Neural cell (in vitro differentiated cells): ENCODE measurements at regions not wholly inside any gene's neighbourhood (a gene's known extent, or its start where the extent isn't known, plus 50 kb on each side); places are given as distances from the start of the nearest gene placed in this dataset.

ENCODE experiments used
- H2AFZ ChIP-seq: fragments of 200-600, 300-800 bp; sonication (generic), shearing (Covaris generic); 2 replicates; pipeline ENCODE4 v1.6.0; 2014; ENCODE audit warnings: low read depth, mild to moderate bottlenecking, antibody characterized with exemption, low read length, moderate library complexity
- H3F3A ChIP-seq: fragments of 200-600 bp; shearing (Covaris generic); 2 replicates; pipeline ENCODE4 v1.6.1; 2016; ENCODE audit warnings: mild to moderate bottlenecking, moderate library complexity, mixed read lengths, antibody characterized with exemption, low read length; ENCODE audit not compliant: insufficient read depth, poor library complexity, severe bottlenecking
- H3K27ac ChIP-seq: fragments of 200-600, 300-800 bp; sonication (generic), shearing (Covaris generic); 2 replicates; pipeline ENCODE4 v1.5.1; 2014; ENCODE audit warnings: mild to moderate bottlenecking, low read length, moderate library complexity
- H3K27me3 ChIP-seq: fragments of 300-800, 200-600 bp; sonication (generic), shearing (Covaris generic); 2 replicates; pipeline ENCODE4 v1.6.0; 2014; ENCODE audit warnings: mild to moderate bottlenecking, low read depth, low read length, moderate library complexity; ENCODE audit not compliant: insufficient read depth
- H3K36me3 ChIP-seq: fragments of 300-800, 200-600 bp; sonication (generic), shearing (Covaris generic); 2 replicates; pipeline ENCODE4 v1.5.1; 2014; ENCODE audit warnings: mild to moderate bottlenecking, antibody characterized with exemption, low read length, moderate library complexity; ENCODE audit not compliant: insufficient read depth
- H3K4me2 ChIP-seq: fragments of 300-800, 200-600 bp; sonication (generic), shearing (Covaris generic); 2 replicates; pipeline ENCODE4 v1.6.0; 2014; ENCODE audit warnings: mild to moderate bottlenecking, low read length
- H3K4me3 ChIP-seq: fragments of 300-800, 200-600 bp; sonication (generic), shearing (Covaris generic); 2 replicates; pipeline ENCODE4 v1.5.1; 2014; ENCODE audit warnings: mild to moderate bottlenecking, low read length, moderate library complexity
- H3K79me2 ChIP-seq: fragments of 200-600 bp; shearing (Covaris generic); replicated peaks from 2 replicates; pipeline ENCODE4 v1.6.0; 2014; ENCODE audit warnings: mild to moderate bottlenecking, low read length, moderate library complexity; ENCODE audit not compliant: insufficient read depth
- H3K9ac ChIP-seq: fragments of 300-800, 200-600 bp; sonication (generic), shearing (Covaris generic); 2 replicates; pipeline ENCODE4 v1.6.1; 2016; ENCODE audit warnings: mild to moderate bottlenecking, low read length, mixed read lengths
- H3K9me2 ChIP-seq: fragments of 200-600 bp; shearing (Covaris generic); 2 replicates; pipeline ENCODE4 v1.6.1; 2016; ENCODE audit warnings: mild to moderate bottlenecking, low read length, mixed read lengths; ENCODE audit not compliant: insufficient read depth
- H3K9me3 ChIP-seq: fragments of 200-600, 300-800 bp; sonication (generic), shearing (Covaris generic); 2 replicates; pipeline ENCODE4 v1.6.1; 2016; ENCODE audit warnings: mild to moderate bottlenecking, mixed run types, low read length, moderate library complexity, mixed read lengths
- H4K20me1 ChIP-seq: fragments of 200-600 bp; shearing (Covaris generic); 2 replicates; pipeline ENCODE4 v1.6.1; 2016; ENCODE audit warnings: mild to moderate bottlenecking, mixed run types; ENCODE audit not compliant: insufficient read depth
- EP300 ChIP-seq: fragments of 450-650 bp; conservative IDR thresholded peaks from 2 replicates; pipeline ENCODE4 v1.6.1; 2014; ENCODE audit warnings: antibody characterized with exemption, mild to moderate bottlenecking, moderate library complexity; ENCODE audit not compliant: poor library complexity, severe bottlenecking
- EZH2 ChIP-seq: fragments of 200-600, 300-800 bp; shearing (Covaris generic), sonication (generic); IDR thresholded peaks from 2 replicates; pipeline ENCODE4 v1.6.1; 2014; ENCODE audit warnings: antibody characterized with exemption, low read length, borderline replicate concordance, mild to moderate bottlenecking; ENCODE audit not compliant: insufficient read depth, poor library complexity, severe bottlenecking
- MXI1 ChIP-seq: fragments of 450-650 bp; conservative IDR thresholded peaks from 2 replicates; pipeline ENCODE4 v1.6.1; 2014; ENCODE audit warnings: antibody characterized with exemption, mild to moderate bottlenecking; ENCODE audit not compliant: poor library complexity, severe bottlenecking
- POLR2AphosphoS5 ChIP-seq: IDR thresholded peaks from 2 replicates; pipeline ENCODE4 v1.6.1; 2012
- RAD21 ChIP-seq: fragments of 450-650 bp; conservative IDR thresholded peaks from 2 replicates; pipeline ENCODE4 v1.6.1; 2014; ENCODE audit warnings: antibody characterized with exemption, mild to moderate bottlenecking, moderate library complexity
- SMC3 ChIP-seq: fragments of 450-650 bp; conservative IDR thresholded peaks from 2 replicates; pipeline ENCODE4 v1.6.1; 2014; ENCODE audit warnings: antibody characterized with exemption, mild to moderate bottlenecking, moderate library complexity; ENCODE audit not compliant: poor library complexity
- TAF1 ChIP-seq: IDR thresholded peaks from 2 replicates; pipeline ENCODE4 v1.6.1; 2012; ENCODE audit warnings: low read depth
- TF ChIP-seq, protein P1 (sequence below): fragments of 450-650 bp; IDR thresholded peaks from 2 replicates; pipeline ENCODE4 v1.5.1; 2014; ENCODE audit warnings: antibody characterized with exemption, mild to moderate bottlenecking, moderate library complexity; ENCODE audit not compliant: poor library complexity, severe bottlenecking
- TF ChIP-seq, protein P2 (sequence below): IDR thresholded peaks from 2 replicates; pipeline ENCODE4 v1.6.1; 2012; ENCODE audit warnings: borderline replicate concordance

DNA sequence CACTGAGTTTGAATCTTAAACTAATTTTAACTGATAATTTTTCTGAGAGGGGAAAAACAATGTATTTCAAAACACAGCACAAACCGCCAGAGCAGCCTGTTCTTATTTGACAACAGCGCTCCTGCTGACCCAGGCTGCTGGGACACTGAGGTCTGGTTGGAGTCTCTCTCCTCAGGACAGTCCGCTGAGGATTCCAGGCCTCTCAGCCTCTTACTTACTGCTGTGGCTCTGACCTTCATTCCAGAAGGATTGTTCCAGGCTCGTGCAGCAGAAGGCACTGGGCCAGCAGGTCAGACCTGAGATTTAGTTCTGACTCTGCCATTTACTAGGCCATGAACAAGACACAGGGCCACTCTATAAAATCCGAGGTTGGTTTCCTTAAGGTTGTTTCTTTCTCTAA lies 393.6 kb downstream of the TDRD3 start:
- Histone ChIP-seq H3K4me2 (no peak overlapping the region), H3K9ac (no peak overlapping the region), H2AFZ (no peak overlapping the region), H3K9me2 (no peaks in the 10 kb centered on the region), H3F3A (no peaks in the 10 kb centered on the region), H3K36me3 (no peaks in the 10 kb centered on the region), H4K20me1 (no peaks in the 10 kb centered on the region), H3K27ac (no peak overlapping the region), H3K27me3 (no peaks in the 10 kb centered on the region), H3K9me3 (no peaks in the 10 kb centered on the region), H3K4me3 (no peak overlapping the region), H3K79me2 (no peaks in the 10 kb centered on the region)
- TF ChIP-seq POLR2AphosphoS5, result no peak
- TF ChIP-seq, protein P1, sequence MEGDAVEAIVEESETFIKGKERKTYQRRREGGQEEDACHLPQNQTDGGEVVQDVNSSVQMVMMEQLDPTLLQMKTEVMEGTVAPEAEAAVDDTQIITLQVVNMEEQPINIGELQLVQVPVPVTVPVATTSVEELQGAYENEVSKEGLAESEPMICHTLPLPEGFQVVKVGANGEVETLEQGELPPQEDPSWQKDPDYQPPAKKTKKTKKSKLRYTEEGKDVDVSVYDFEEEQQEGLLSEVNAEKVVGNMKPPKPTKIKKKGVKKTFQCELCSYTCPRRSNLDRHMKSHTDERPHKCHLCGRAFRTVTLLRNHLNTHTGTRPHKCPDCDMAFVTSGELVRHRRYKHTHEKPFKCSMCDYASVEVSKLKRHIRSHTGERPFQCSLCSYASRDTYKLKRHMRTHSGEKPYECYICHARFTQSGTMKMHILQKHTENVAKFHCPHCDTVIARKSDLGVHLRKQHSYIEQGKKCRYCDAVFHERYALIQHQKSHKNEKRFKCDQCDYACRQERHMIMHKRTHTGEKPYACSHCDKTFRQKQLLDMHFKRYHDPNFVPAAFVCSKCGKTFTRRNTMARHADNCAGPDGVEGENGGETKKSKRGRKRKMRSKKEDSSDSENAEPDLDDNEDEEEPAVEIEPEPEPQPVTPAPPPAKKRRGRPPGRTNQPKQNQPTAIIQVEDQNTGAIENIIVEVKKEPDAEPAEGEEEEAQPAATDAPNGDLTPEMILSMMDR, result no peak
- TF ChIP-seq SMC3, result no peak
- TF ChIP-seq, protein P2, sequence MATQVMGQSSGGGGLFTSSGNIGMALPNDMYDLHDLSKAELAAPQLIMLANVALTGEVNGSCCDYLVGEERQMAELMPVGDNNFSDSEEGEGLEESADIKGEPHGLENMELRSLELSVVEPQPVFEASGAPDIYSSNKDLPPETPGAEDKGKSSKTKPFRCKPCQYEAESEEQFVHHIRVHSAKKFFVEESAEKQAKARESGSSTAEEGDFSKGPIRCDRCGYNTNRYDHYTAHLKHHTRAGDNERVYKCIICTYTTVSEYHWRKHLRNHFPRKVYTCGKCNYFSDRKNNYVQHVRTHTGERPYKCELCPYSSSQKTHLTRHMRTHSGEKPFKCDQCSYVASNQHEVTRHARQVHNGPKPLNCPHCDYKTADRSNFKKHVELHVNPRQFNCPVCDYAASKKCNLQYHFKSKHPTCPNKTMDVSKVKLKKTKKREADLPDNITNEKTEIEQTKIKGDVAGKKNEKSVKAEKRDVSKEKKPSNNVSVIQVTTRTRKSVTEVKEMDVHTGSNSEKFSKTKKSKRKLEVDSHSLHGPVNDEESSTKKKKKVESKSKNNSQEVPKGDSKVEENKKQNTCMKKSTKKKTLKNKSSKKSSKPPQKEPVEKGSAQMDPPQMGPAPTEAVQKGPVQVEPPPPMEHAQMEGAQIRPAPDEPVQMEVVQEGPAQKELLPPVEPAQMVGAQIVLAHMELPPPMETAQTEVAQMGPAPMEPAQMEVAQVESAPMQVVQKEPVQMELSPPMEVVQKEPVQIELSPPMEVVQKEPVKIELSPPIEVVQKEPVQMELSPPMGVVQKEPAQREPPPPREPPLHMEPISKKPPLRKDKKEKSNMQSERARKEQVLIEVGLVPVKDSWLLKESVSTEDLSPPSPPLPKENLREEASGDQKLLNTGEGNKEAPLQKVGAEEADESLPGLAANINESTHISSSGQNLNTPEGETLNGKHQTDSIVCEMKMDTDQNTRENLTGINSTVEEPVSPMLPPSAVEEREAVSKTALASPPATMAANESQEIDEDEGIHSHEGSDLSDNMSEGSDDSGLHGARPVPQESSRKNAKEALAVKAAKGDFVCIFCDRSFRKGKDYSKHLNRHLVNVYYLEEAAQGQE, result no peak
- no peak for TF ChIP-seq EZH2
- no peak for TF ChIP-seq TAF1
- TF ChIP-seq MXI1, result no peak
- TF ChIP-seq EP300, result no peak
- no peak for TF ChIP-seq RAD21

DNA sequence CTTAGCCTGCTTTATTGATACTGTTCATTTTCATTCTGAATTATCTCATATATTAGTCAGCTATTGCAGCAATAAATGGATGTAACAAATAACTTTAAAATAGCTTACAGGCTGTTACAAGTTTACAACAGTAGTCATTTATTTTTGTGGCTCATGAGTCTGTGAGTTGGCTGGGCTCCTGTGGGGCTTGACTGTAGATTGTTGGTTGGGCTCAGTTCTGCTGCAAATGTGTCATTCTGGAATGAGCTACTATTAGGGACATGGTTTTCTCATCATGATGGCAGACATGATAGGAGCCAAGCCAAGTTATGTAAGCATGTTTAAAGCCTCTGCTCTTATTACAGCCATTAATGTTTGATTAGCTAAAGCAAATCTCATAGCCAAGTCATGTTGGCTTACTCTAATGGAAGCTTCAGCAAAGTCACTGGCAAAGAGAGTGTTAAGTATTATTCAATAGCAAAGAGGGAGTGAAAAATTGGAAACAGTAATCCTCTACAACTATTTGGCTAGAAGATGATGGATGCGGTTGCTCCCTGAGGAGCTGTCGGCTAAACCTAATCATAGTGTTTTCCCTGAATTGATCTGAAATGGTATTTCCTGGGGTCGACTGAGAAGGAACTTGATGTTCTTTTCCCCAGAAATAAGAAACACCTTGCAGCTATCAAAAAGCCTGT lies 391.3 kb downstream of the TDRD3 start:
- Histone ChIP-seq H3K27ac (no peak overlapping the region), H3K4me2 (no peak overlapping the region), H3K36me3 (no peaks in the 10 kb centered on the region), H4K20me1 (no peaks in the 10 kb centered on the region), H3K9me3 (no peaks in the 10 kb centered on the region), H3K4me3 (no peak overlapping the region), H3K9me2 (no peaks in the 10 kb centered on the region), H3K79me2 (no peaks in the 10 kb centered on the region), H3K9ac (no peak overlapping the region), H3K27me3 (no peaks in the 10 kb centered on the region), H3F3A (no peaks in the 10 kb centered on the region), H2AFZ (no peak overlapping the region)
- TF ChIP-seq TAF1, result no peak
- TF ChIP-seq, protein P1, result no peak
- TF ChIP-seq POLR2AphosphoS5, result no peak
